Breast epithelium (tissue), 3 donors: ENCODE measurements at regions not wholly inside any gene's neighbourhood (a gene's known extent, or its start where the extent isn't known, plus 50 kb on each side); places are given as distances from the start of the nearest gene placed in this dataset.

Source experiments
- CTCF ChIP-seq, 3 donors: fragments of 450-650 bp; IDR thresholded peaks; one replicate each; pipeline ENCODE4 v1.5.1; 2016 to 2017; ENCODE audit warnings: antibody characterized with exemption in 3 of 3, mild to moderate bottlenecking in 3 of 3, moderate library complexity in 3 of 3
- POLR2A ChIP-seq: fragments of 450-650 bp; IDR thresholded peaks from one replicate; pipeline ENCODE4 v1.6.1; 2016; ENCODE audit warnings: antibody characterized with exemption, mild to moderate bottlenecking, moderate library complexity
- POLR2AphosphoS5 ChIP-seq, 3 donors: sonication (generic); formaldehyde crosslinking; IDR thresholded peaks; one replicate each; pipeline ENCODE4 v1.6.1; 2017; ENCODE audit warnings: antibody characterized with exemption in 3 of 3

GRCh38 chr10:18735711-18736110, 76.5 kb downstream of the ARL5B start:
- TF ChIP-seq CTCF (IDR thresholded peaks at IDR 0.05) (no peak), POLR2A (no peak), POLR2AphosphoS5 (IDR thresholded peaks at IDR 0.05) (no peak)
